Panc1 (cell line): ENCODE measurements at regions not wholly inside any gene's neighbourhood (a gene's known extent, or its start where the extent isn't known, plus 50 kb on each side); places are given as distances from the start of the nearest gene placed in this dataset.

Experiments used
- ATAC-seq: fragments of 200-7000 bp; cut with Tn5 transposase; 2 replicates; pipeline ENCODE4 v1.9.1; 2020; ENCODE audit warnings: mild to moderate bottlenecking, moderate library complexity
- BruUV-seq: library from RNA; stranded (reverse); fragments of 400-500 nt; replicated peaks from 2 replicates; lab custom pipeline; 2021; lab: Mats Ljungman, UMichigan
- CTCF ChIA-PET: fragments of 300-600 bp; sonication (Branson Sonifier 250); formaldehyde crosslinking; loops from one replicate; lab custom pipeline; 2022; ENCODE audit warnings: antibody characterized with exemption; lab: Charles Lee
- POLR2A ChIA-PET: fragments of 300-600 bp; sonication (Branson Sonifier 250); formaldehyde crosslinking; loops from one replicate; lab custom pipeline; 2022; ENCODE audit warnings: antibody characterized with exemption; lab: Charles Lee
- DNase-seq: peaks from one replicate; pipeline ENCODE4 v3.0.0-alpha.2; 2010; ENCODE audit warnings: low read depth, low spot score
- H3K27ac ChIP-seq: 2 replicates; pipeline ENCODE4 v1.5.1; 2011; ENCODE audit warnings: mild to moderate bottlenecking, low read length, inconsistent platforms
- H3K27me3 ChIP-seq: fragments of 200-500 bp; sonication (Bioruptor generic); 2 replicates; pipeline ENCODE4 v1.6.0; 2014; ENCODE audit warnings: low read length, inconsistent platforms; ENCODE audit not compliant: control insufficient read depth, insufficient read depth
- H3K36me3 ChIP-seq: fragments of 200-500 bp; sonication (Bioruptor generic); 2 replicates; pipeline ENCODE4 v1.5.1; 2014; ENCODE audit warnings: inconsistent platforms, mild to moderate bottlenecking, low read length, moderate library complexity; ENCODE audit not compliant: control insufficient read depth, insufficient read depth
- H3K4me1 ChIP-seq: 2 replicates; pipeline ENCODE4 v1.5.1; 2011; ENCODE audit warnings: inconsistent platforms, mild to moderate bottlenecking, low read length, moderate library complexity; ENCODE audit not compliant: control insufficient read depth, insufficient read depth
- H3K4me3 ChIP-seq, 2 experiments: 2 replicates each; pipeline ENCODE4 v1.5.1; 2011 to 2012; ENCODE audit warnings: low read depth in 2 of 2, low read length in 2 of 2, mild to moderate bottlenecking in 2 of 2, inconsistent platforms in 1 of 2, moderate library complexity in 1 of 2
- H3K9me3 ChIP-seq: fragments of 200-500 bp; sonication (Bioruptor generic); 2 replicates; pipeline ENCODE4 v1.5.1; 2014; ENCODE audit warnings: low read depth, mild to moderate bottlenecking, inconsistent platforms, low read length, moderate library complexity; ENCODE audit not compliant: control insufficient read depth, insufficient read depth
- POLR2AphosphoS5 ChIP-seq: IDR thresholded peaks from 2 replicates; pipeline ENCODE4 v1.6.1; 2012; ENCODE audit warnings: mild to moderate bottlenecking, low read depth, low read length, moderate library complexity
- SIN3A ChIP-seq: IDR thresholded peaks from 2 replicates; pipeline ENCODE4 v1.6.1; 2012; ENCODE audit warnings: low read depth, mild to moderate bottlenecking, low read length, moderate library complexity, borderline replicate concordance; ENCODE audit not compliant: insufficient read depth
- TCF7L2 ChIP-seq: IDR thresholded peaks from 2 replicates; pipeline ENCODE4 v1.6.1; 2011; ENCODE audit warnings: mild to moderate bottlenecking, low read depth, low read length, inconsistent platforms
- in situ Hi-C: cut with HindIII; loops from 2 replicates; pipeline ENCODE4 v1.10.0; 2016; ENCODE audit warnings: low sequenced_read_pairs, low pct_unique_long_range_greater_than_20kb
- intact Hi-C: fragments of 100-400 bp; cut with micrococcal nuclease; formaldehyde crosslinking; loops from one replicate; pipeline ENCODE4 v1.10.0; 2022; ENCODE audit not compliant: unreplicated experiment
- TF ChIP-seq, protein P1 (sequence below): fragments of 450-650 bp; IDR thresholded peaks from 2 replicates; pipeline ENCODE4 v1.5.1; 2017; ENCODE audit warnings: mild to moderate bottlenecking
- TF ChIP-seq, protein P2 (sequence below), 2 experiments: IDR thresholded peaks; 2 replicates each; pipeline ENCODE4 v1.6.1; 2011 to 2012; ENCODE audit warnings: low read depth in 2 of 2, control low read depth in 1 of 2, low read length in 1 of 2, mild to moderate bottlenecking in 1 of 2, moderate library complexity in 1 of 2; ENCODE audit not compliant: insufficient read depth in 1 of 2

DNA sequence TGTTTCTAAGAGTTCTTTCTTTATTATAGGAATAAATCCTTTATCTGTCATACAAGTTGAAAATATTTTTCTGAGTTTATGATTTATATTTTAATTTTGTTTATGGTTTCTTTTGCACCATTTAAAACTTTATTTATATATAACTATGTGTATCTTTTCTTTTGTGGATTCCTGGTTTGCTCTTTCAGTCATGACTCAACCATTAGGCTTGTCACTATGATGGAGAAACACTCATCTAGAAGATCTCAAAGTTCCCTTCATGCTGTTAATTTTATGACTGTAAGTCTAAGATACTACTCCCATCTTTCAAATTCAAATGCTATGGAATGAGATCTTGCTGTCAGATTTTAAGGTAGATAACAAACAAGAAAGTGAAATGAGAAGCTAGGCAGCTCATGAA lies 199.5 kb downstream of the INHBA start:
- ChIA-PET CTCF (no interaction called here), POLR2A (no interaction called here)
- TF ChIP-seq SIN3A (no peak), TCF7L2 (no peak), POLR2AphosphoS5 (no peak)
- TF ChIP-seq, protein P1, sequence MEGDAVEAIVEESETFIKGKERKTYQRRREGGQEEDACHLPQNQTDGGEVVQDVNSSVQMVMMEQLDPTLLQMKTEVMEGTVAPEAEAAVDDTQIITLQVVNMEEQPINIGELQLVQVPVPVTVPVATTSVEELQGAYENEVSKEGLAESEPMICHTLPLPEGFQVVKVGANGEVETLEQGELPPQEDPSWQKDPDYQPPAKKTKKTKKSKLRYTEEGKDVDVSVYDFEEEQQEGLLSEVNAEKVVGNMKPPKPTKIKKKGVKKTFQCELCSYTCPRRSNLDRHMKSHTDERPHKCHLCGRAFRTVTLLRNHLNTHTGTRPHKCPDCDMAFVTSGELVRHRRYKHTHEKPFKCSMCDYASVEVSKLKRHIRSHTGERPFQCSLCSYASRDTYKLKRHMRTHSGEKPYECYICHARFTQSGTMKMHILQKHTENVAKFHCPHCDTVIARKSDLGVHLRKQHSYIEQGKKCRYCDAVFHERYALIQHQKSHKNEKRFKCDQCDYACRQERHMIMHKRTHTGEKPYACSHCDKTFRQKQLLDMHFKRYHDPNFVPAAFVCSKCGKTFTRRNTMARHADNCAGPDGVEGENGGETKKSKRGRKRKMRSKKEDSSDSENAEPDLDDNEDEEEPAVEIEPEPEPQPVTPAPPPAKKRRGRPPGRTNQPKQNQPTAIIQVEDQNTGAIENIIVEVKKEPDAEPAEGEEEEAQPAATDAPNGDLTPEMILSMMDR = no peak
- TF ChIP-seq, protein P2, sequence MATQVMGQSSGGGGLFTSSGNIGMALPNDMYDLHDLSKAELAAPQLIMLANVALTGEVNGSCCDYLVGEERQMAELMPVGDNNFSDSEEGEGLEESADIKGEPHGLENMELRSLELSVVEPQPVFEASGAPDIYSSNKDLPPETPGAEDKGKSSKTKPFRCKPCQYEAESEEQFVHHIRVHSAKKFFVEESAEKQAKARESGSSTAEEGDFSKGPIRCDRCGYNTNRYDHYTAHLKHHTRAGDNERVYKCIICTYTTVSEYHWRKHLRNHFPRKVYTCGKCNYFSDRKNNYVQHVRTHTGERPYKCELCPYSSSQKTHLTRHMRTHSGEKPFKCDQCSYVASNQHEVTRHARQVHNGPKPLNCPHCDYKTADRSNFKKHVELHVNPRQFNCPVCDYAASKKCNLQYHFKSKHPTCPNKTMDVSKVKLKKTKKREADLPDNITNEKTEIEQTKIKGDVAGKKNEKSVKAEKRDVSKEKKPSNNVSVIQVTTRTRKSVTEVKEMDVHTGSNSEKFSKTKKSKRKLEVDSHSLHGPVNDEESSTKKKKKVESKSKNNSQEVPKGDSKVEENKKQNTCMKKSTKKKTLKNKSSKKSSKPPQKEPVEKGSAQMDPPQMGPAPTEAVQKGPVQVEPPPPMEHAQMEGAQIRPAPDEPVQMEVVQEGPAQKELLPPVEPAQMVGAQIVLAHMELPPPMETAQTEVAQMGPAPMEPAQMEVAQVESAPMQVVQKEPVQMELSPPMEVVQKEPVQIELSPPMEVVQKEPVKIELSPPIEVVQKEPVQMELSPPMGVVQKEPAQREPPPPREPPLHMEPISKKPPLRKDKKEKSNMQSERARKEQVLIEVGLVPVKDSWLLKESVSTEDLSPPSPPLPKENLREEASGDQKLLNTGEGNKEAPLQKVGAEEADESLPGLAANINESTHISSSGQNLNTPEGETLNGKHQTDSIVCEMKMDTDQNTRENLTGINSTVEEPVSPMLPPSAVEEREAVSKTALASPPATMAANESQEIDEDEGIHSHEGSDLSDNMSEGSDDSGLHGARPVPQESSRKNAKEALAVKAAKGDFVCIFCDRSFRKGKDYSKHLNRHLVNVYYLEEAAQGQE (IDR thresholded peaks at IDR 0.05; ENCODE audit: insufficient read depth in 1 of 2, low read depth in 2 of 2, low read length in 1 of 2) = no peak
- in situ Hi-C loops = no loop called here
- Histone ChIP-seq H3K4me1 (no peaks in the 10 kb centered on the region), H3K27ac (no peak overlapping the region), H3K9me3 (no peaks in the 10 kb centered on the region), H3K27me3 (no peaks in the 10 kb centered on the region), H3K4me3 (no peak overlapping the region), H3K36me3 (no peaks in the 10 kb centered on the region)
- no peak for ATAC-seq
- DNase-seq = no peak
- intact Hi-C loops = no loop called here
- BruUV-seq = no TSS peak

DNA sequence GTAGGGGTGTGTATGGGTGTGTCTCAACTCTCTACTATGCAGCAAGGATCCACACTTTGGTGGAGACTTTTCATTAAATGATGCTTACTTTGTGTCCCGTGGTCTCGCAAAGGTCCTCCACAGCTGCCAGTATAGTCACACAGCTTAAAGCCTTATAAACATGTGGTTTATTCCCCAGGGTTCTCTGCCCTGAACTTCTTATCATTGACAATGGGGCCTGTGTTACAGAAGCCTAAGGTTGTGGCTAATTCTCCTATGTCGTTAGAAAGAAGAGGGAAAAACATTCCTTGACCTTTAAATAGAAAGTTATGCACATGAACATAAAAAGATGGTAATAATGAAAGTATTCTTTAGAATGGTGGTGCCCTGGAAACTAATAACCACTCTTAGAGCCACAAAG lies 201.4 kb downstream of the INHBA start:
- intact Hi-C loops (no loop called here), in situ Hi-C loops (no loop called here)
- no peak overlapping the region for H3K4me3 ChIP-seq
- no peaks in the 10 kb centered on the region for H3K4me1 ChIP-seq
- ATAC-seq = no peak
- POLR2A ChIA-PET = no interaction called here
- no peaks in the 10 kb centered on the region for H3K27me3 ChIP-seq
- DNase-seq = no peak
- TF ChIP-seq, protein P1 = no peak
- no peak for TF ChIP-seq TCF7L2
- no peak for TF ChIP-seq POLR2AphosphoS5
- TF ChIP-seq, protein P2 (IDR thresholded peaks at IDR 0.05; ENCODE audit: insufficient read depth in 1 of 2, low read depth in 2 of 2, low read length in 1 of 2) = no peak
- TF ChIP-seq SIN3A = no peak
- BruUV-seq = no TSS peak
- H3K36me3 ChIP-seq = no peaks in the 10 kb centered on the region
- no peaks in the 10 kb centered on the region for H3K9me3 ChIP-seq
- CTCF ChIA-PET = no interaction called here
- H3K27ac ChIP-seq = no peak overlapping the region
